Right forelimb (tissue), 1 donor: ENCODE measurements at regions not wholly inside any gene's neighbourhood (a gene's known extent, or its start where the extent isn't known, plus 50 kb on each side); places are given as distances from the start of the nearest gene placed in this dataset.
"Not testable (repeated sequence)": the region's sequence is repeated elsewhere in the genome, so short reads cannot be mapped to it uniquely, and the experiment has no call there.

Source experiments
- DNase-seq: peaks from one replicate; pipeline ENCODE4 v3.0.0-alpha.2; 2018

GRCh38 chr5:110257971-110258370, 468.5 kb downstream of the TMEM232 start:
- no peak for DNase-seq

- DNase-seq = no peak
Measured at GRCh38 chr5:110258460-110259216, 467.8 kb downstream of the TMEM232 start.

DNA sequence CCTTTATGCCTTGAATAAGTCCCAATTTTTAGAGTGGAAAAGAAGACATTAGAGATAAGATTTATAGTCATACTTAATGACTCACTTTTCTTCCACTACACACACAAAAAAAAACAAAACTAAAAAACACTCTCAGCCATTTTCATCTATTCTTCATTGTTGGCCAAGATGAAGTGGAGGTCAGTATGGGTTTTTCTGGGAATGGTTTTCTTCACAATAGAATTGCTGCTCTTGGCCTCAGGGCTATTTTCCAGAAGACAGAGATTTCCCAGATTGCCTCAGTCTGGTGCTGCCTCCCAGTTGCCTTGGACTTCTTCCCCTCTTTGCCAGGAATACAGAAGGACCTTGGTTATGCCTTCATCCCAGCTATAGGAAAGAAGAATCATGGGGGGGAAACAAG, 463.7 kb downstream of the TMEM232 start:
- DNase-seq = no peak

- DNase-seq = no peak
Measured at GRCh38 chr5:110264661-110265060, 461.8 kb downstream of the TMEM232 start.

DNA sequence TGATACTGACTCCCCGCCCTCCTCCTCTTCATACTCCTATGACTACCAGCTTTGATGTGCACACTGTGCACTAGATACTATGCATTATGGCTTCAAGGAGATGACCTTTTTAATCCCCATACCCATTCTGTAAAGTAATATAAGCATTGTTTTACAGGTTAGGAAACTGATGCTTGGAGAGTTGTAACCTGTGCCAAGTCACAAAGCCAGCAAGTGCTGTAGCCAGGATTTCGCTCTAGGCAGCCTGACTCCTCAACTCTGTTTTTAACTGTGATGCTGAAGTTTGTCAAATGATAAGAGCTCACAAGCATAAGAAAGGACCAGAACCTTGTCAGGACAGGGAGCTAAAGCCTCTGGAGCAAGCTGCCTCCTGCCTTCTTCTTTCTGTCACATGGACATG, 461.3 kb downstream of the TMEM232 start:
- DNase-seq = no peak

GRCh38 chr5:110267714-110268113, 458.8 kb downstream of the TMEM232 start:
- no peak for DNase-seq

- no peak for DNase-seq
Measured at GRCh38 chr5:110268283-110268682, 458.2 kb downstream of the TMEM232 start.

- no peak for DNase-seq
Measured at GRCh38 chr5:110268985-110269384, 457.5 kb downstream of the TMEM232 start.

DNA sequence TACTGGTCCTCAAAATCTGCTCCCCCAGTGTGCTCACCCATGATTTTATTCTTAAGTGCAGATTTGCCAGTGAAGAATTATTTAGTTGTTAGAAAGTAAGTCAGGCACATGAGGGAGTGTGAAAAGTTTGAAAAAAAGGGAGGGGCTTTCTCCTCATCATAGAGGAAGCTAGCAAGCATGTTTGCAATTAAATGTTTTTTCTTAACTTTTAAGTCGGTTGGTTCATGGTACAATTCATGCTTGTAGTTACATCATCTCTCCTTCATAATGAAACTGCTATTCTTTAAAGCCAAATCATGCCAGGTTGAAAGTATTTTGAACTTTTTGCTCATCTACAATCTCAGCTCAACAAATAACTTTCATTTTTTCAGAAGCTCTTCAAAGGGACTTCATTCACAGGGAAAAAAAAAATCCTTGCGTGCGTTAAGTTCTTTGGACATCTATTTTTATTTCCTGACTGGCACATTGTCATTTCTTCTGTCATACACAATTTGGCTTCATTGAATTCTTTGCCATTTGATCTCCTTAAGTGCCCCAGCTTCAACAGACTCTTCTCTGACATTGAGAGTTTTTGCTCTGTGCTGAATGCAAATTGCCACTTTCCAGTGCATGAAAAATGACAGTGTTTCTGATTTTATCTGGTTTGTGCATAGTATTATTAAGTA, 456.9 kb downstream of the TMEM232 start:
- no peak for DNase-seq

DNA sequence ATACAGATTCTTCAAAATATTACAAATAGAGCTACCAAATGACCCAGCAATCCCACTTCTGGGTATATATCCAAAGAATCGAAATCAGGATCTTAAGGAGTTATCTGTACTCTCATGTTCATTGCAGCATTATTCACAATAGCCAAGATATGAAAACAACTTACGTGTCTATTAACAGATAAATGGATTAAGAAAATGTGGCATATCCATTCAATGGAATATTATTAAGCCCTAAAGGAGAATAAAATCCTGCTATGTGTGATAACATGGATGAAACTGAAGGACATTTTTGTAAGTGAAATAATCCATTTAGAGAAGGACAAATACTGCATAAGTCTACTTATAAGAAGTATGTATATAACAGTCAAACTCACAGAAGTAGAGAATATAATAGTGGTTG, 450.6 kb downstream of the TMEM232 start:
- DNase-seq = no peak

DNA sequence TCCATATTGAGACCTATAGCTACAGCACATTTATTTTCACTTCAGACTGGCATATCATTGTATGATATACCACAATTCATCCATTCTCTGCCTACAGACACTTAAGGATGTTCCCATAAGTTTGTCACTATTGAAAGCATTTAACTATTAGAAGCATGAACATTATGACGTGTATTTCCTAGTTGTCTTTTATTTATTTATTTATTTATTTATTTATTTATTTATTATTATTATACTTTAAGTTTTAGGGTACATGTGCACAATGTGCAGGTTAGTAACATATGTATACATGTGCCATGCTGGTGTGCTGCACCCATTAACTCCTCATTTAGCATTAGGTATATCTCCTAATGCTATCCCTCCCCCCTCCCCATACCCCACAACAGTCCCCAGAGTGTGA, 448.0 kb downstream of the TMEM232 start:
- DNase-seq = not testable (repeated sequence)

- not testable (repeated sequence) for DNase-seq
Measured at GRCh38 chr5:110284121-110284520, 442.4 kb downstream of the TMEM232 start.

DNA sequence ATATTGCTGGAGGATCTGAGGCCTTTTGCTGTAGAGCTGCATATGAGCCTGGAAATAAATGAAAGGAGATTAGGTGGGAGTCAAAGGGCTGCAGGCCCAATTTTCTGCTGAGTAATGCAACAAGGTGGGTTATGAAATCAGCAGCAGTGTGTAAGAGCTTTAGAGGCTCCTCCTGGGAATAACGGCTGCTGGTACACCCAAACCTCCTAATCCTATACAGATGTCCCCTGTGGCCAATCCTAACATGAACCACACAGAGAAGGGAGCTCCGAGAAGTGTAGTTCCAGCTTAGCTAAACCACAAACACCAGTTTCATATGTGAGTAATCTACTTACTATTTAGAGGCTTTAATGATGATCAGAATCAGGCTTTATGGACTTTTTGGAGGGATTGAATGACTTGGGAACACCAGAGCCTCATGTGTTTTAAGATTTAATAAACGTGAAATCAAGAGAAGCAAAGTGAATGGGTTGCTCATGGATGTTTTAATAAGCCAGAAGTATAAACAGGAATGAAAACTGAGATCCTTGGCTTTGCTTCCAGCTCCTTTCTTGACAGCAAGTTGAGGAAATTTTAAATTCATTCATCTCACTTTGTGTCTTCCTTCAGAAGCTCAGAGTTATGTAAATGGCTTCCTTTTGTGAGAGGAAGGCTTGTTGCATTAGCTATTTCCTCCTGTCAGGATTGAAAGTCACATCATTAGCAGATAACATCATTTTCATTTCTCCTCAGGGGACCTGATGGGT, 437.5 kb downstream of the TMEM232 start:
- no peak for DNase-seq

DNA sequence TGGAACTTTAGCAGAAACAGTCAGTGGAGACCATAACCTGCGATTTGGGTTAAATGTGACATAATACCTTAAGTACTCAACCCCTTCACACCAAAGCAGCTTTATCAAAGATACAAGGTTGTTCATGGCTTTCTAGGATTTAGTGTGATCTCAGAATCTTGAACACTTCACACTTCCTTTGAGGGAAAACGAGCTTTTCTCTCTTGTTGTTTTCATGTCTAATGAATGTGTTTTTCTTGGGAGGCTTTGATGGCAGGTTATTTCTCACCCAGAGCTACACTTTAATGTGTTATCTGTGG, 437.0 kb downstream of the TMEM232 start:
- no peak for DNase-seq

DNA sequence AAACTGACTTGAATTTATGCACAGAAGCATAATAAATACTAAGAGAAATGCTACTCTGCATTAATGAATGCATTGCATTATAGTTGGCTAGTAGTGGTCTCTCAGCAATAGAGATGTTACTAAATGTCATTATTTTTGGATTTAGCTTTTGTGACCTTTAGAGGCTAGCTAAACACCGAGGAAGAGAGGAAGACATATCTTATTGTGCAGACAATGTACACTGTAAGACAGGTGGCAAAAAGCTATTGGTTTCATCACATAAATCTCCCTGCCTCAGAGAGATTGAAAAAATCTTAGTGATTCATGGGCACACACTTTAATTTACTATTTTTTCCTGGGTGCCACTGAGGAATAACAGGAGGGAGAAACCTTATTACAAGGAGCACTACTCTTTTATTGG, 435.9 kb downstream of the TMEM232 start:
- no peak for DNase-seq

DNA sequence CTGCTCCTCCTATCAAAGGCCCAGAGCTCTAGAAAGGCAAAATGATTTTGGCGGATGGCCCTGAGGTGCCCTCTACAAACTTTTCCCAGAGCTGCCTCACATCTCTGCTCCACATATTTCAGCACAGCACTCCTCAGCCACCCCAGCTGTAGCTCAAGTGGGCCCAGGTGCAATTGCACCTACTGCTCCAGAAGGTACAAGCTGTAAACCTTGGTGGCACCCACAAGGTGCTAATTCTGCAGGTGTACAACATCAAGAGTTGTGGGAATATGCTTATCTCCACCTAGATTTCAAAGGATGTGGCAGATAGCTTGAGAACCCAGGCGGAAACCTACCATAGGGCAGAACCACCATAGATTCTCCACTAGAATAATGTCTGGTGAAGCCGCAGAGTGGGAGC, 432.2 kb downstream of the TMEM232 start:
- no peak for DNase-seq

DNA sequence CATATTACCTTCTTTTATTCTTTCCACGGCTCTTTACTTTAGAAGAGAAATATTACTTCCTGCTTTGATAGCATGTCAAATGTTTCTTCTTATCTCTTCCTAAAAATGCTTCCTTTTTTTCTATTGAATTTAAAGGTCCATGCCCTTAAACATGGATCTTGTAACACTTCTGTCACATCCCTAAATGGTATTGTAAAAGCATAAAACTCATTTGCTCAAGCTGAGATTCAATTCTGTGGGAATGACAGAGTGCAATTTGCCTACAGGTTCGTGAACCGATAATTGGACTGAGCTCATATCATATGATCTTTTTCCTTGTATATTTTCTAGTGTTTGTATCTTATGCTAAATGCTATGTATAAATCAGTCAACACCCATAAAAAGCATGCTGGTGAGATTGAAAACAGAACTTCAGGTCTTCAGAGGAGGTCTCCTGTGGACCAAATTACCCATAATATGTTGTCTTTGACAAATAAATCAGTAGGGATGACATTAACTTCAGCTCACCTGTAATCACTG, 429.3 kb downstream of the TMEM232 start:
- DNase-seq = no peak

DNA sequence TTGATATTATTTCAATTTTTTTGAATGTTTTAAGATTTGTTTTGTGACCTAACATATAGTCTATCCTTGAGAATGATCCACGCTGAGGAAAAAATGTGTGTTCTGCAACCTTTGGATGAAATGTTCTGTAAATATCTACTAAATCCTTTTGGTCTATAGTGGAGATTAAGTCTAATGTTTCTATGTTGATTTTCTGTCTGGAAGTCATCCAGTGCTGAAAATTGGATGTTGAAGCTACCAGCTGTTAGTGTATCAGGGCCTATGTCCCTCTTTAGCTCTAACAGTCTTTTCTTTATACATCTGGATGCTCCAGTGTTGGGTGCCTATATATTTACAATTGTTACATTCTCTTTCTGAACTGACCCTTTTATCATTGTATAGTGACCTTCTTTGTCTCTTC, 422.3 kb downstream of the TMEM232 start:
- no peak for DNase-seq

DNA sequence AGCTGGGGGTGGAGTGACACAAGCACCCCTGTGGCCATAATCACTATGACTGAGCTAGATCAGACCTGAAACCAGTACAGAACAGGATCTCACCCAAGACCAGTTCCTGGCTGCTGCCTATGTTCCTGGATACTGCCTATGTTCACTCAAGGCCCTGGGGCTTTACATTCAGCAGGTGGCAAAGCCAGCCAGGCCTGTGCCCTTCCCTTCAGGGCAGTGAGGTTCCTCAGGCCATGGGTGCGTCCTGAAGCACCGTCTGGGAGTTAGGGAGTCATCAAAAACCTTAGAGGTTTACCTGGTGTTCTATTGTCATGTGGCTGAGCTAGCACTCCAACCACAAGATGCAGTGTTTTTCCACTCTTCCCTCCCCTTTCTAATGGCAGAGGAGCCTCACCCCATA, 419.8 kb downstream of the TMEM232 start:
- no peak for DNase-seq

DNA sequence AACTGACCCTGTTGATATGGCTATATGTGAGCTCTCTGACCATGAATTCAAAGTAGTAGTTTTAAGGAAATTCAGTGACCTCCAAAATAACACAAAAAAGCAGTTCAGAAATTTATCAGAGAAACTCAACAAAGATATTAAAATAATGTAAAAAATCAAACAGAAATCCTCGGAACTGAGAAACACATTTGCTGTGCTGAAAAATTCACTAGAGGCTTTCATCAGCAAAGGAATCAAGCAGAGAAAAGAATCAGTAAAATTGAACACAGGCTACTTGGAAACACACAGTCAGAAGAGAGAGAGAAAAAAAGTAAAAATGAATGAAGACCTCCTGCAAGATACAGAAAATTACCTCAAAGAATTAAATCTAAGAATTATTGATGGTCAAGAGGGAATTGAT, 417.2 kb downstream of the TMEM232 start:
- DNase-seq = no peak

- DNase-seq = not testable (repeated sequence)
Measured at GRCh38 chr5:110316566-110316965, 409.9 kb downstream of the TMEM232 start.

DNA sequence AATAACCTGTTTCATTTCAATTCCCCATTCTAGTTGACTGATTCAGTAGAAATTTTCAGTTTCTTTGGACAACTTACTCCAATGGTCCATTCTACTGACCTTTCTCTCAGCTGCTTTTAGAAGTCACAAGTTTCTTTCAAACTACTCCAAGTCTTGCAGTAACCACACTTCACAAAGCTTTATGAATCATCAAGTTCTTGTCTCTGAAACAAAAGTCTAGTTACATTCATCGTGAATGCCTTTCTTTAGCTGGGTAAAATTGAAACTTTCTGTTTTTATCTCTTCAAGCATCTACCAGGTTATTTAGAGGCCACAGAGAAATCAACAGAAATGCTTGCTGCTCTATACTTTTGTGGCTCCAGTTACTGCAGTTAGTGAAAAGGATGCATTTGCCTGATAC, 405.4 kb downstream of the TMEM232 start:
- DNase-seq = no peak

DNA sequence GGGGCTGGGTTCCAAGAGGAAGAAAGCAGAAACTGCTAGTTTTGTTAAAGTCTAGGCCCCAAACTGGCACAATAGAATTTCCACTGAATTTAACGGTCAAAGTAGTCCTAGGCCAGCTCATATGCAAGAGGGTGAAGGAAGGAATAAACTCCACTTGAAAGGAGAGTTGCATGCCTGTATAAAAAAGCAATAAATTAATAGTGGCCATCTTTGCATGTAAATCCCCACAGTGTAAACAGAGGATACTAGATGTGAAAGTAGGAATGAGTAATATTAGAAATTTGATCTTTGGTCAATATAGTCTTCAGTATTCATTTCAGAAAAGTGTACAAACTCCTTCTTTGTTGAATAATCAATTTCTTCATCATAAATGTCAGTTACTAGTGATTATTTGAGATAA, 403.1 kb downstream of the TMEM232 start:
- no peak for DNase-seq

DNA sequence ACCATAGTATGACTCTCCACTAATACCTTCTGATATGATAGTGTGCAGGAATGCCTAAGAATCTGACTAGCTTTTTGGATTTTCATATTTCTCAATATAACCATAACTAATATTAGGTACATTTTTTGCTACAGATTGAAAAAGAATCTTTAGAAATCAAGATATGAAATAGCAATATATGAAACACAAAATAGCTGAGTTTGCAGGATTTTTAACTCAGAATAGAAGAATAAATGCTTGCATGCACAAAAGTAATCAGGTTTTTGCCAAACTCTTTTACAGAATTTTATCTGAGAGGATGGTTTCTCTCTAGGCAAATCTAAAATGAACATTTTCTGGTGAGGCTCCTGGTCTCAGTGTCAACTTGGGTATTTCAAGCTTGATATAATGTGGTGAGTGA, 402.6 kb downstream of the TMEM232 start:
- no peak for DNase-seq
